T-cell (primary cell): ENCODE measurements at regions not wholly inside any gene's neighbourhood (a gene's known extent, or its start where the extent isn't known, plus 50 kb on each side); places are given as distances from the start of the nearest gene placed in this dataset.
A peak's percentile ranks its signal among the peaks of the same experiment; 100 is the strongest.
"Not testable (repeated sequence)": the region's sequence is repeated elsewhere in the genome, so short reads cannot be mapped to it uniquely, and the experiment has no call there.

Experiments
- ATAC-seq, 4 experiments: fragments of 200-7000 bp in 3 of 4; fragments of 150-1000 bp in 1 of 4; cut with Tn5 transposase; replicated peaks in 1 of 4; 1 replicate in 3 of 4; 2 replicates in 1 of 4; pipeline ENCODE4 v1.10.0; 2021; ENCODE audit warnings: moderate library complexity in 3 of 4, mild to moderate bottlenecking in 2 of 4, moderate number of reproducible peaks in 1 of 4
- CTCF ChIA-PET, 2 donors: fragments of 300-600 bp; sonication (Branson Sonifier 250); formaldehyde crosslinking; loops; one replicate each; lab custom pipeline; 2022; ENCODE audit warnings: antibody characterized with exemption in 2 of 2; lab: Charles Lee
- POLR2A ChIA-PET, 2 donors: fragments of 300-600 bp; sonication (Branson Sonifier 250); formaldehyde crosslinking; loops; one replicate each; lab custom pipeline; 2022; ENCODE audit warnings: antibody characterized with exemption in 2 of 2; lab: Charles Lee
- DNase-seq, 35 experiments: peaks; one replicate each; pipeline versions ENCODE4 v3.0.0 to v3.0.0-alpha.2; 2013 to 2023
- H3K27ac ChIP-seq: one replicate; pipeline ENCODE4 v1.5.1; 2013; ENCODE audit warnings: low read length
- H3K27me3 ChIP-seq, 2 experiments: replicated peaks in 1 of 2; 1 replicate in 1 of 2; 2 replicates in 1 of 2; pipeline versions ENCODE4 v1.6.1 to v1.7.0; 2013; ENCODE audit warnings: low read length in 1 of 2, mixed read lengths in 1 of 2; ENCODE audit not compliant: control insufficient read depth in 2 of 2, insufficient read depth in 2 of 2; ENCODE audit errors: extremely low read depth in 1 of 2
- H3K36me3 ChIP-seq, 2 donors: 1 replicate in 1 of 2; 2 replicates in 1 of 2; pipeline versions ENCODE4 v1.6.1 to v1.7.0; 2013; ENCODE audit warnings: low read length in 1 of 2; ENCODE audit not compliant: control insufficient read depth in 2 of 2, insufficient read depth in 1 of 2; ENCODE audit errors: extremely low read depth in 1 of 2
- H3K4me1 ChIP-seq, 2 experiments: 1 replicate in 1 of 2; 2 replicates in 1 of 2; pipeline versions ENCODE4 v1.6.1 to v1.7.0; 2013; ENCODE audit warnings: low read length in 2 of 2, mixed read lengths in 1 of 2; ENCODE audit not compliant: insufficient read depth in 2 of 2, control insufficient read depth in 1 of 2; ENCODE audit errors: extremely low read depth in 1 of 2
- H3K4me3 ChIP-seq, 2 donors: 1 replicate in 1 of 2; 2 replicates in 1 of 2; pipeline versions ENCODE4 v1.5.1 to v1.7.0; 2013; ENCODE audit warnings: mild to moderate bottlenecking in 2 of 2, low read length in 1 of 2, moderate library complexity in 1 of 2; ENCODE audit not compliant: control insufficient read depth in 1 of 2; ENCODE audit errors: extremely low read depth in 1 of 2
- H3K9me3 ChIP-seq: 2 replicates; pipeline ENCODE4 v1.7.0; 2013
- H3K27ac Mint-ChIP-seq, 2 donors: one replicate each; pipeline ENCODE4 v1.8.0; 2020 to 2021; ENCODE audit warnings: mild to moderate bottlenecking in 2 of 2, mixed read lengths in 2 of 2
- H3K27me3 Mint-ChIP-seq, 2 donors: one replicate each; pipeline ENCODE4 v1.8.0; 2021 to 2022; ENCODE audit warnings: mixed read lengths in 2 of 2
- H3K36me3 Mint-ChIP-seq: one replicate; pipeline ENCODE4 v1.8.0; 2021; ENCODE audit warnings: mixed read lengths
- H3K4me1 Mint-ChIP-seq, 3 donors: one replicate each; pipeline ENCODE4 v1.8.0; 2020 to 2022; ENCODE audit warnings: mixed read lengths in 3 of 3, mild to moderate bottlenecking in 1 of 3
- H3K4me3 Mint-ChIP-seq, 3 donors: one replicate each; pipeline ENCODE4 v1.8.0; 2020 to 2022; ENCODE audit warnings: mild to moderate bottlenecking in 3 of 3, mixed read lengths in 3 of 3, moderate library complexity in 3 of 3
- H3K9me3 Mint-ChIP-seq, 3 donors: one replicate each; pipeline ENCODE4 v1.8.0; 2020 to 2022; ENCODE audit warnings: mixed read lengths in 3 of 3
- WGBS: methylation state at CpG from one replicate; pipeline ENCODE4 v1.1.5; 2013; ENCODE audit warnings: missing lambda C conversion rate; ENCODE audit not compliant: insufficient coverage; 5-methylcytosine and 5-hydroxymethylcytosine counted together

DNA sequence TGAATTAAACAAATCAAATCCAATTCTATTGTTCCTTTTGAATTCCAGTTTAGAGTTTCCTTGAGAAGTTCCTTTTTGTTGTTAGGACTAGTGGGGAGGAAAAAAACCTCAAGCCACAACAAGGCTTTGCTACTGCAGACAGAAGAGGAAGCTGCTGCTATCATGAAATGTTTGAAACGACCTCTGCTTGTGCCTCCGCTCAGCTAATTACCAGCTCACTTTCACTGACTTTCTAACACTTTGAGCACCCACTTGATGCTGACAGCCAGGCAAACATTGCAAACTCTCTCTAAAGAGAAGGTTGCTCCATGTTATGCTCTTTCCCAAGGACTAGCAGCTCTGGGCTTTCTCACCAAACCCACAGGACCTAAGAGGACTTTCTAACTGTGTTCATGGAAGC is 203.9 kb upstream of the PROX1 start:
- POLR2A ChIA-PET: interaction anchor here in 1 of 2 donors (0.6 kb wide), 4 partner anchors 38 to 265 kb away, joined by 4 to 9 read pairs (median 6); no protein-coding TSS in a partner anchor

DNA sequence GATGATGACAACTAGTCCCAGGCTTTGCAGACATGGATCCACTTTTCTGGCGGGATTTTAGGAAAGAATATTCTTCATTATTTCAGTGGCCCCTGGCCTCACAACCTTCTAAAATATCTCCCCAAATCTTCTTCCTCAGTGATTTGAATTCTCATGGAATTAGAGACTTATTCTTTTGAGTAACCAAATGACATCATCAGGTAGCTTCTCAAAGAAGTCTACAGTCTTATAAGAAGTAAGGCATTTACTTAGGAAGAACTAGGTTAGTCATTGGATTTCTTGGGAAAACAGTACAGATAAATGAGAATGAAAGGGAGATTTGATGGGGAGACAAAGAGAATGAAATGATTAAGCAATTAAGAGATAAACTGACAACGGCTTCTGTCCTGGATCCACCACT is 201.1 kb upstream of the PROX1 start:
- Mint-ChIP-seq H3K4me3 (no peak overlapping the region), H3K27me3 (peaks cover 0 to 8% of the 10 kb centered on the region in 2 donors), H3K4me1 (peaks cover 4 to 25% (median 16%) of the 10 kb centered on the region in 3 donors), H3K36me3 (no peaks in the 10 kb centered on the region), H3K27ac (no peak overlapping the region), H3K9me3 (no peaks in the 10 kb centered on the region)
- ChIA-PET CTCF (no interaction called here), POLR2A (no interaction called here)
- ATAC-seq (no peak), DNase-seq (no peak)
- no CpG with 5 or more reads among the region's 2 CpGs for WGBS
- Histone ChIP-seq H3K4me1 (peaks cover 11 to 16% of the 10 kb centered on the region in 2 experiments), H3K9me3 (no peaks in the 10 kb centered on the region), H3K27me3 (no peaks in the 10 kb centered on the region), H3K36me3 (no peaks in the 10 kb centered on the region), H3K27ac (no peak overlapping the region), H3K4me3 (no peak overlapping the region)

More for the DNA sequence above, 203.9 kb upstream of the PROX1 start:
- Histone ChIP-seq H3K27ac (no peak overlapping the region), H3K27me3 (no peaks in the 10 kb centered on the region), H3K9me3 (no peaks in the 10 kb centered on the region), H3K4me3 (no peak overlapping the region), H3K4me1 (peaks cover 11 to 16% of the 10 kb centered on the region in 2 experiments), H3K36me3 (no peaks in the 10 kb centered on the region)
- no CpG with 5 or more reads among the region's 2 CpGs for WGBS
- Mint-ChIP-seq H3K4me1 (peaks cover 4 to 25% (median 16%) of the 10 kb centered on the region in 3 donors), H3K27me3 (peaks cover 0 to 8% of the 10 kb centered on the region in 2 donors), H3K9me3 (peaks cover 0 to 4% (median 0%) of the 10 kb centered on the region in 3 donors), H3K4me3 (peak overlapping the region in 1 of 3 donors; percentile 47), H3K36me3 (no peaks in the 10 kb centered on the region), H3K27ac (no peak overlapping the region)
- peak; percentile 58 to 87 (median 79) for ATAC-seq
- CTCF ChIA-PET: interaction anchor here in 1 of 2 donors (0.6 kb wide), 2 partner anchors 31 to 799 kb away, joined by 3 to 6 read pairs; no protein-coding TSS in a partner anchor
- DNase-seq: peak in 10 of 35 experiments; percentile 1 to 44 (median 6)

DNA sequence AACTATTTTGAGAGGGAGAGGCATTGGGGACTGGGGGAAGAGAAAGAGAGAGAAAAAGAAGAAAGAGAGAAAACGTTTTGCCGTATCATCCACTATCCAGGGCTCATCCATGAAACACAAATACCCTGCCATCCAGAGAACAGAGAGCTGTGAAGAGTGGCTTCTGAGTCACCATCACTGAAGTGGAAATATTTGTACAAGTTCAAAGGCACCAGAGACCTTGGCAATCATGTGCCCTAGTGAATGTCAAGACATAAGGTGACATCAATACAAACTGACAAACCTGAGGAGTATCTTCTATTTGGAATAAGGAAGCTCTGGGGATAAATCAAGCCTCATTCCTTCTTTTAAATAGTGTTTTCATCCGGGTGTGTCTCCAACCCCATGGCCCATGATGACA is 197.2 kb upstream of the PROX1 start:
- Histone ChIP-seq H3K27ac (no peak overlapping the region), H3K27me3 (no peaks in the 10 kb centered on the region), H3K4me1 (no peaks in the 10 kb centered on the region), H3K4me3 (no peak overlapping the region), H3K9me3 (no peaks in the 10 kb centered on the region), H3K36me3 (no peaks in the 10 kb centered on the region)
- WGBS: no CpG with 5 or more reads among the region's 3 CpGs
- ATAC-seq: no peak
- Mint-ChIP-seq H3K9me3 (no peaks in the 10 kb centered on the region), H3K4me1 (no peaks in the 10 kb centered on the region), H3K27ac (no peak overlapping the region), H3K27me3 (peaks cover 0 to 3% of the 10 kb centered on the region in 2 donors), H3K36me3 (no peaks in the 10 kb centered on the region), H3K4me3 (no peak overlapping the region)
- POLR2A ChIA-PET: no interaction called here
- CTCF ChIA-PET: no interaction called here
- DNase-seq: no peak

DNA sequence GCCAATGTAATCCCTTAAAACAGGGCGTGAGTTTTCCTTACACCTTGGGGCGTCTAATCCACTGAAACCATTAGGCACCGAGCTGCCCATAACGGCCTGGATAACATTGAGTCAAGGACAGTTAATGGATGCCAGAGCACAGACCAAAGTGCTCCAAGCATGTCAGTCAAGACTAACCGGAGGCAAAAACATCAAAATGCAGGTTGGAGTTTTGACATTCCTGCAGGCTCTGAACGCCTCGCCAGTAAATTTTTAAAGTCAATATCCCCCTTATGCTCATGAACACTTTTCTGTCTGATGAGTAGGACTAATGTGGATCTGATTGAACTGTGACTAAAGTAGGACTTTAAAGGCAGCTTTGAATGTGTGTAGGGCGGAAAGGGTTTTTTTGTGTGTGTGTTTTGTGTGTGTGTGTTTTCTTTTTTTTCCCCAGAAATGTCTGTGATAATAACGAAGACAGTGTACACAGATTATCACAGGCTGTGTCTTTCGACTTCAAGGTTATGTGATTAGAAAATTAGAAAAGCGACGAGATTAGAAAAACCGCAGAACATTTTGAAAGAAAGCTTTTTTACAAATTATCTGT is 194.2 kb upstream of the PROX1 start:
- H3K4me1 ChIP-seq: no peaks in the 10 kb centered on the region
- no peaks in the 10 kb centered on the region for H3K9me3 ChIP-seq
- H3K4me3 ChIP-seq: no peak overlapping the region
- DNase-seq (no peak), ATAC-seq (no peak)
- Mint-ChIP-seq H3K27ac (no peak overlapping the region), H3K36me3 (no peaks in the 10 kb centered on the region), H3K4me1 (peaks cover 6 to 9% (median 8%) of the 10 kb centered on the region in 3 donors), H3K9me3 (peaks cover 0 to 4% (median 0%) of the 10 kb centered on the region in 3 donors), H3K4me3 (no peak overlapping the region), H3K27me3 (peaks cover 1 to 4% of the 10 kb centered on the region in 2 donors)
- POLR2A ChIA-PET: no interaction called here
- no peaks in the 10 kb centered on the region for H3K27me3 ChIP-seq
- WGBS: 84% methylated on average over 10 of the region's 13 CpGs
- H3K36me3 ChIP-seq: no peaks in the 10 kb centered on the region
- CTCF ChIA-PET: interaction anchor here in 1 of 2 donors (0.8 kb wide), 1 partner anchor 538 kb away, joined by 3 read pairs; no protein-coding TSS in a partner anchor
- H3K27ac ChIP-seq: no peak overlapping the region

DNA sequence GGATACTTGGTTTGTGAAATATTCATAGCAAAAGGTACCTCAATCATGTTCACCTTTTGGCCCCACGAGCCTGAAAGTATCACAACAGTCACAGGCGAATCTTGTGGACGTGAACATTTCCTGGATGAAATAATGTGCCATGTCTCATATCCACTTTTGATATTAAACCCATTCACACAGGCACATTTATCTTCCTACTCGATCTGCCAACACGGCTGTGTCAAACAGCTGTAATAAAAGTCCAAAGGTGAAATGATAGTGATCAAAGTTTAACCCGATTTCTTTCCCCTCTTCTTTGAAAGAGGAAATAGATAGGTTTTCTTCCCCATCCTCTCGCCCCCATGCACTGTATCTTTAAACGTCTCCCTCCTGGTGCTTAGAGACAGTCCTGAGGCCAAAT is 191.2 kb upstream of the PROX1 start:
- no peak overlapping the region for H3K27ac ChIP-seq
- ChIA-PET CTCF (no interaction called here), POLR2A (no interaction called here)
- no peaks in the 10 kb centered on the region for H3K9me3 ChIP-seq
- Mint-ChIP-seq H3K4me1 (peaks cover 6 to 9% (median 8%) of the 10 kb centered on the region in 3 donors), H3K36me3 (no peaks in the 10 kb centered on the region), H3K9me3 (peaks cover 0 to 4% (median 0%) of the 10 kb centered on the region in 3 donors), H3K27ac (no peak overlapping the region), H3K27me3 (peaks cover 1 to 4% of the 10 kb centered on the region in 2 donors), H3K4me3 (no peak overlapping the region)
- ATAC-seq (no peak), DNase-seq (no peak)
- no CpG with 5 or more reads among the region's 8 CpGs for WGBS
- no peak overlapping the region for H3K4me3 ChIP-seq
- H3K4me1 ChIP-seq: no peaks in the 10 kb centered on the region
- H3K27me3 ChIP-seq: no peaks in the 10 kb centered on the region
- no peaks in the 10 kb centered on the region for H3K36me3 ChIP-seq

DNA sequence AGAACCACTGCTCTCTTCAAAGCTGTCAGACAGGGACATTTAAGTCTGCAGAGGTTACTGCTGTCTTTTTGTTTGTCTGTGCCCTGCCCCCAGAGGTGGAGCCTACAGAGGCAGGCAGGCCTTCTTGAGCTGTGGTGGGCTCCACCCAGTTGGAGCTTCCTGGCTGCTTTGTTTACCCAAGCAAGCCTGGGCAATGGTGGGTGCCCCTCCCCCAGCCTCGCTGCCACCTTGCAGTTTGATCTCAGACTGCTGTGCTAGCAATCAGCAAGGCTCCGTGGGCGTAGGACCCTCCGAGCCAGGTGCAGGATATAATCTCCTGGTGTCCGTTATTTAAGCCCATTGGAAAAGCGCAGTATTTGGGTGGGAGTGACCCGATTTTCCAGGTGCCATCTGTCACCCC is 179.5 kb upstream of the PROX1 start:
- CTCF ChIA-PET: interaction anchor here in 1 of 2 donors (0.6 kb wide), 1 partner anchor 173 kb away, joined by 7 read pairs; no protein-coding TSS in a partner anchor

More for the DNA sequence above, 179.5 kb upstream of the PROX1 start:
- POLR2A ChIA-PET, H3K4me1 ChIP-seq, H3K36me3 ChIP-seq, H3K36me3 Mint-ChIP-seq, H3K27me3 ChIP-seq, H3K27ac ChIP-seq, H3K27me3 Mint-ChIP-seq, H3K27ac Mint-ChIP-seq, H3K9me3 ChIP-seq, H3K4me3 ChIP-seq, ATAC-seq: not testable (repeated sequence)
- peak overlapping the region in 1 of 3 donors; percentile 17 for H3K4me3 Mint-ChIP-seq
- H3K9me3 Mint-ChIP-seq: peaks cover 0 to 18% (median 7%) of the 10 kb centered on the region in 3 donors
- H3K4me1 Mint-ChIP-seq: peaks cover 6 to 16% (median 6%) of the 10 kb centered on the region in 3 donors
- DNase-seq: peak in 12 of 35 experiments; percentile 2 to 25 (median 6)
- WGBS: no CpG with 5 or more reads among the region's 7 CpGs
